AML-193 (cell line): ENCODE measurements at regions not wholly inside any gene's neighbourhood (a gene's known extent, or its start where the extent isn't known, plus 50 kb on each side); places are given as distances from the start of the nearest gene placed in this dataset.
A peak's percentile ranks its signal among the peaks of the same experiment; 100 is the strongest.

Experiments used
- DNase-seq, 2 experiments: peaks; one replicate each; lab custom pipeline; 2025; lab: John Stamatoyannopoulos, UW

GRCh38 chr4:24476282-24476681 lies 108.1 kb downstream of the DHX15 start:
- DNase-seq = peak in 1 of 2 experiments; percentile 4

GRCh38 chr4:24475756-24476155 lies 108.6 kb downstream of the DHX15 start:
- no peak for DNase-seq

GRCh38 chr4:24473309-24473721 lies 111.0 kb downstream of the DHX15 start:
- DNase-seq = peak; percentile 8 to 16

GRCh38 chr4:24472514-24473308 lies 111.6 kb downstream of the DHX15 start:
- DNase-seq = peak; percentile 36 to 50

GRCh38 chr4:24472161-24472510 lies 112.2 kb downstream of the DHX15 start:
- DNase-seq = no peak

- DNase-seq = no peak
Observed at GRCh38 chr4:24471486-24472160, 112.7 kb downstream of the DHX15 start.

GRCh38 chr4:24470666-24471485 lies 113.5 kb downstream of the DHX15 start:
- no peak for DNase-seq

- DNase-seq = no peak
Observed at GRCh38 chr4:24468071-24468470, 116.3 kb downstream of the DHX15 start.

- DNase-seq = no peak
Observed at GRCh38 chr4:24464566-24464965, 119.8 kb downstream of the DHX15 start.

GRCh38 chr4:24456431-24456830 lies 127.9 kb downstream of the DHX15 start:
- DNase-seq = no peak

GRCh38 chr4:24453951-24454350 lies 130.4 kb downstream of the DHX15 start:
- DNase-seq = no peak

GRCh38 chr4:24451870-24452269 lies 132.5 kb downstream of the DHX15 start:
- DNase-seq = no peak

- DNase-seq = no peak
Observed at GRCh38 chr4:24443200-24443599, 141.2 kb downstream of the DHX15 start.

- DNase-seq = no peak
Observed at GRCh38 chr4:24440765-24441164, 143.6 kb downstream of the DHX15 start.

- no peak for DNase-seq
Observed at GRCh38 chr4:24434241-24434640, 150.1 kb downstream of the DHX15 start.

GRCh38 chr4:24433515-24434214 lies 150.7 kb downstream of the DHX15 start:
- DNase-seq = no peak

GRCh38 chr4:24428850-24429249 lies 155.5 kb downstream of the DHX15 start:
- DNase-seq = no peak

GRCh38 chr4:24426557-24426956 lies 157.8 kb downstream of the DHX15 start:
- DNase-seq = no peak

GRCh38 chr4:24425863-24426262 lies 158.5 kb downstream of the DHX15 start:
- no peak for DNase-seq

- no peak for DNase-seq
Observed at GRCh38 chr4:24423670-24424069, 160.7 kb downstream of the DHX15 start.

- DNase-seq = no peak
Observed at GRCh38 chr4:24422644-24423043, 161.7 kb downstream of the DHX15 start.
